Gastrocnemius medialis (tissue), 4 donors: ENCODE measurements at regions not wholly inside any gene's neighbourhood (a gene's known extent, or its start where the extent isn't known, plus 50 kb on each side); places are given as distances from the start of the nearest gene placed in this dataset.

Source experiments
- ATAC-seq, 2 donors: fragments of 150-250 bp; one replicate each; pipeline ENCODE4 v1.9.1; 2016
- DNase-seq, 2 donors: peaks; one replicate each; pipeline ENCODE4 v3.0.0-alpha.2; 2019
- H3K27ac ChIP-seq, 4 donors: fragments of 200-600 bp; sonication (generic); 1 replicate in 1 of 4; 2 replicates in 3 of 4; pipeline ENCODE4 v1.5.1; 2016 to 2018; ENCODE audit warnings: mild to moderate bottlenecking in 2 of 4, moderate library complexity in 1 of 4
- H3K27me3 ChIP-seq, 3 donors: fragments of 200-600 bp; sonication (generic) in 2 of 3; 1 replicate in 1 of 3; 2 replicates in 2 of 3; pipeline versions ENCODE4 v1.5.1 to v1.6.0; 2016 to 2019; ENCODE audit warnings: mild to moderate bottlenecking in 1 of 3, moderate library complexity in 1 of 3
- H3K36me3 ChIP-seq, 2 donors: fragments of 200-600 bp; sonication (generic) in 1 of 2; one replicate each; pipeline ENCODE4 v1.5.1; 2017 to 2018
- H3K4me1 ChIP-seq, 2 donors: fragments of 200-600 bp; sonication (generic) in 1 of 2; one replicate each; pipeline ENCODE4 v1.5.1; 2016 to 2017; ENCODE audit warnings: mild to moderate bottlenecking in 2 of 2
- H3K4me3 ChIP-seq, 4 donors: fragments of 200-600 bp; sonication (generic) in 3 of 4; 1 replicate in 1 of 4; 2 replicates in 3 of 4; pipeline ENCODE4 v1.5.1; 2016 to 2019; ENCODE audit warnings: mild to moderate bottlenecking in 2 of 4
- H3K9me3 ChIP-seq, 3 donors: fragments of 200-600 bp; sonication (generic) in 2 of 3; 1 replicate in 1 of 3; 2 replicates in 2 of 3; pipeline ENCODE4 v1.5.1; 2016 to 2019
- POLR2A ChIP-seq, 2 donors: fragments of 450-650 bp; IDR thresholded peaks; one replicate each; pipeline ENCODE4 v1.6.1; 2017; ENCODE audit warnings: antibody characterized with exemption in 2 of 2, mild to moderate bottlenecking in 2 of 2, moderate library complexity in 2 of 2
- in situ Hi-C, 4 donors: fragments of 200-750 bp; cut with MboI; loops; one replicate each; pipeline versions ENCODE4 v1.15.0 to v1.8.0; 2017; ENCODE audit warnings: low sequenced_read_pairs in 4 of 4
- intact Hi-C: fragments of 100-400 bp; cut with DNase I; formaldehyde crosslinking; loops from one replicate; pipeline ENCODE4 v1.15.1; 2023; ENCODE audit warnings: low total_unique reads
- TF ChIP-seq, protein P1 (sequence below), 5 experiments: fragments of 450-650 bp in 3 of 5; fragments of 200-600 bp in 2 of 5; sonication (generic) in 2 of 5; IDR thresholded peaks in 4 of 5; conservative IDR thresholded peaks in 1 of 5; 1 replicate in 4 of 5; 2 replicates in 1 of 5; pipeline ENCODE4 v1.5.1; 2016 to 2019; ENCODE audit warnings: antibody characterized with exemption in 5 of 5, mild to moderate bottlenecking in 3 of 5, moderate library complexity in 3 of 5

DNA sequence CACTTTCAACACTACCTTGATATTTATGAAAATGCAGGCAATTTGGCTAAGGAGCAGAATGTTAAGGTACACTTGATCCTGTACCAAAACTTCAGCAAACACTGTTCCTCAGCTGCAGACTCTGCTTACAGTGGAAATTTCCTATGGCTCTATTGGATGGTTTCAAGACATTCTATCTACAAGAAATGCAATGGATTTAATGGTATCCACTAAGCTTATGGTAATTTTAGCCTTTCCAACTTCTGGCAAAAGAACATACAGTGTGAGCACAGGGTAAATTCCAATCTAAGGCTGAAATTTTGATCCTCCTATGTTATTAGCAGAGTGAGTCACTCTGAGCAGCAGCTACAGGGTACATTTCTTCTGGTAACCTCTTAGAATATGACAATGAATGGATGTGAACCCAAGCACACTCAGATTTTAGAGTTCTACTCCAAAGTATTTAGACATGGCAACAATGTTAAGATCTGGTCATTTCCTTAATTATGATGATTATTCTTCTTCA lies 361.8 kb upstream of the PIK3C3 start:
- no peak overlapping the region for H3K4me3 ChIP-seq
- TF ChIP-seq, protein P1, sequence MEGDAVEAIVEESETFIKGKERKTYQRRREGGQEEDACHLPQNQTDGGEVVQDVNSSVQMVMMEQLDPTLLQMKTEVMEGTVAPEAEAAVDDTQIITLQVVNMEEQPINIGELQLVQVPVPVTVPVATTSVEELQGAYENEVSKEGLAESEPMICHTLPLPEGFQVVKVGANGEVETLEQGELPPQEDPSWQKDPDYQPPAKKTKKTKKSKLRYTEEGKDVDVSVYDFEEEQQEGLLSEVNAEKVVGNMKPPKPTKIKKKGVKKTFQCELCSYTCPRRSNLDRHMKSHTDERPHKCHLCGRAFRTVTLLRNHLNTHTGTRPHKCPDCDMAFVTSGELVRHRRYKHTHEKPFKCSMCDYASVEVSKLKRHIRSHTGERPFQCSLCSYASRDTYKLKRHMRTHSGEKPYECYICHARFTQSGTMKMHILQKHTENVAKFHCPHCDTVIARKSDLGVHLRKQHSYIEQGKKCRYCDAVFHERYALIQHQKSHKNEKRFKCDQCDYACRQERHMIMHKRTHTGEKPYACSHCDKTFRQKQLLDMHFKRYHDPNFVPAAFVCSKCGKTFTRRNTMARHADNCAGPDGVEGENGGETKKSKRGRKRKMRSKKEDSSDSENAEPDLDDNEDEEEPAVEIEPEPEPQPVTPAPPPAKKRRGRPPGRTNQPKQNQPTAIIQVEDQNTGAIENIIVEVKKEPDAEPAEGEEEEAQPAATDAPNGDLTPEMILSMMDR (IDR thresholded peaks at IDR 0.05 in 4 of 5, conservative IDR thresholded peaks at IDR 0.05 in 1 of 5), result no peak
- TF ChIP-seq POLR2A (IDR thresholded peaks at IDR 0.05), result no peak
- H3K36me3 ChIP-seq, result no peaks in the 10 kb centered on the region
- H3K9me3 ChIP-seq, result no peaks in the 10 kb centered on the region
- no peaks in the 10 kb centered on the region for H3K27me3 ChIP-seq
- intact Hi-C loops, result no loop called here
- no peak overlapping the region for H3K27ac ChIP-seq
- no peak for ATAC-seq
- H3K4me1 ChIP-seq, result no peaks in the 10 kb centered on the region
- in situ Hi-C loops, result no loop called here
- DNase-seq, result no peak

DNA sequence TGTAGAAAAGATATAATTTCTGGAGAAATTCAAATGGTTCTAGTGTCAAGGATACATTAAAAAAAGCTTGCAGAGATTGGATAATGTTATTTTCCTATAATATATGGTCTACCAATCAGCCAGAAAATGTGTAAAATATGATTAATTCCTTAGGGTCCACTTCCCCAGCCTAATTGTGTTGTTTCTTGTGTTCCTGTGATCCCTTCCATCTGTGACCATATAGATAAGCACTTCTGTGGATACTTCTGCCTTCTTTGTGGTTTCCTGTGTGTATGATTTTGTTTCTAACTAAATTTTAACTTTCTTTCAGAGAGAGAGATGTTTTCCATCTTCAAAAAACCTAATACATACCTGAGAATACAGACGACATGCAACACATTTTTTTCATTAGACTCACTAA lies 367.1 kb upstream of the PIK3C3 start:
- Histone ChIP-seq H3K27me3 (no peaks in the 10 kb centered on the region), H3K4me1 (no peaks in the 10 kb centered on the region), H3K9me3 (no peaks in the 10 kb centered on the region), H3K27ac (no peak overlapping the region), H3K36me3 (no peaks in the 10 kb centered on the region), H3K4me3 (no peak overlapping the region)
- TF ChIP-seq, protein P1 (IDR thresholded peaks at IDR 0.05 in 4 of 5, conservative IDR thresholded peaks at IDR 0.05 in 1 of 5), result no peak
- no peak for TF ChIP-seq POLR2A (IDR thresholded peaks at IDR 0.05)
- ATAC-seq (no peak), DNase-seq (no peak)
- intact Hi-C loops, result no loop called here
- in situ Hi-C loops, result no loop called here

DNA sequence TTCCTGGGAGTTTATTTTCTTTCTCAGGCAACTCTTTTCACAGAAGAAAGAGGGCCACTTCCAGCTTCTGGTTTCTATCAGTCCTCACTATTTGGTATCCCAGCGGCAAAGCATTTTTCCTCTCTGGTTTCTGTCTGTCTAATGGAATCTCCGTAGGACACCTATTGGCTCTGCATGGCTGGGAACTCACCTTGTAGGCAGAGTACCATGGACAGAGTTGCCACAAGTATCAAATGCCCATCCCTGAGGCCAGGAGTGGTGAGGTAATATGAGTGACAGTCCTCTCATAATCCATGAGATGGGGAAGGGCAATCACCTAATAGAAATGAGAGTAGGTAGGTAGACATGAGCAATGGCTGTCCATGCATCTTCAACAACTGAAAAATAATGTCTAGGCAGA lies 369.5 kb upstream of the PIK3C3 start:
- Histone ChIP-seq H3K4me3 (no peak overlapping the region), H3K4me1 (no peaks in the 10 kb centered on the region), H3K36me3 (no peaks in the 10 kb centered on the region), H3K9me3 (no peaks in the 10 kb centered on the region), H3K27ac (no peak overlapping the region), H3K27me3 (no peaks in the 10 kb centered on the region)
- DNase-seq (no peak), ATAC-seq (no peak)
- no peak for TF ChIP-seq POLR2A (IDR thresholded peaks at IDR 0.05)
- TF ChIP-seq, protein P1 (IDR thresholded peaks at IDR 0.05 in 4 of 5, conservative IDR thresholded peaks at IDR 0.05 in 1 of 5), result no peak
- intact Hi-C loops (no loop called here), in situ Hi-C loops (no loop called here)

DNA sequence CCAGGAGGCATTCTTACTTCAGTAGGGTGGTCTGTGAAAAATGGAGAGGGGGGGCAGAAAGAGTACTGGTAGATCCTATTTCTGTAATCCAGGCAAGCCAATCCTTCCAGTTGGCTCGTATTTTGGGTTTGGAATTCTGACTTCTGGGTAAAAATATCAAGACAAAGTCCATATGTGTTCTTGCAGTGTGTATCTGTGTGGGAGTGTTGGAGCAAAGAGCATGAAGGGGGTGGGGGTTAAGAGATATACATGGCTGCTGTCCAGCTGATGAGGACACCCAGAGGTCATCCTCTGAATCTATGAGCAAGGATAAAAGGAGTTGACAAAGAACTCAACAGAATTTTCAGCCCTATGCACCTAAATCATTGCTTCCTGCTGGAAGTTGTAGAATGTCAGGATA lies 375.8 kb upstream of the PIK3C3 start:
- in situ Hi-C loops, result no loop called here
- intact Hi-C loops, result no loop called here
- no peaks in the 10 kb centered on the region for H3K4me1 ChIP-seq
- no peak for DNase-seq
- H3K9me3 ChIP-seq, result no peaks in the 10 kb centered on the region
- ATAC-seq, result no peak
- no peaks in the 10 kb centered on the region for H3K36me3 ChIP-seq
- TF ChIP-seq, protein P1 (IDR thresholded peaks at IDR 0.05 in 4 of 5, conservative IDR thresholded peaks at IDR 0.05 in 1 of 5), result no peak
- no peak for TF ChIP-seq POLR2A (IDR thresholded peaks at IDR 0.05)
- no peak overlapping the region for H3K27ac ChIP-seq
- H3K27me3 ChIP-seq, result no peaks in the 10 kb centered on the region
- H3K4me3 ChIP-seq, result no peak overlapping the region

DNA sequence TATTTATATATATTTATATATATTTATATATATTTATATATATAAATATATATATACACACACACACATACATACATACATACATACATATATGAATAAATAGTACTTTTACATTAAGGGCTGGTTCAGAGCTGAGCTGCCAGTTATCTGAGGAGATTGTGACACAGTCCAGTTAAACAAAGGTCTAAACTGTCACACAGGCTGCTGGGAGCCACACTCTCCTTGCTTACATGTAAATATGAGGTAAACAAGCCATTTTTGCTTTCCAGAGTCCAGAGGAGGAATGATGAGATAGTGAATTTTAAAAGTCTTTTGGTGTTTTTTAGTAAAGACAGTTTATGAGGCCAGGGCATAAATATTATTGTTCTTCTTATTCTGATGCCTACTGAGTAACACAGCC lies 377.5 kb upstream of the PIK3C3 start:
- no peaks in the 10 kb centered on the region for H3K27me3 ChIP-seq
- intact Hi-C loops, result no loop called here
- TF ChIP-seq, protein P1 (IDR thresholded peaks at IDR 0.05 in 4 of 5, conservative IDR thresholded peaks at IDR 0.05 in 1 of 5), result no peak
- TF ChIP-seq POLR2A (IDR thresholded peaks at IDR 0.05), result no peak
- no peak for ATAC-seq
- H3K4me3 ChIP-seq, result no peak overlapping the region
- no peak overlapping the region for H3K27ac ChIP-seq
- H3K36me3 ChIP-seq, result no peaks in the 10 kb centered on the region
- DNase-seq, result no peak
- H3K4me1 ChIP-seq, result no peaks in the 10 kb centered on the region
- in situ Hi-C loops, result no loop called here
- no peaks in the 10 kb centered on the region for H3K9me3 ChIP-seq
